ENCODE measurements at regions not wholly inside any gene's neighbourhood (a gene's known extent, or its start where the extent isn't known, plus 50 kb on each side); places are given as distances from the start of the nearest gene placed in this dataset.

DNA sequence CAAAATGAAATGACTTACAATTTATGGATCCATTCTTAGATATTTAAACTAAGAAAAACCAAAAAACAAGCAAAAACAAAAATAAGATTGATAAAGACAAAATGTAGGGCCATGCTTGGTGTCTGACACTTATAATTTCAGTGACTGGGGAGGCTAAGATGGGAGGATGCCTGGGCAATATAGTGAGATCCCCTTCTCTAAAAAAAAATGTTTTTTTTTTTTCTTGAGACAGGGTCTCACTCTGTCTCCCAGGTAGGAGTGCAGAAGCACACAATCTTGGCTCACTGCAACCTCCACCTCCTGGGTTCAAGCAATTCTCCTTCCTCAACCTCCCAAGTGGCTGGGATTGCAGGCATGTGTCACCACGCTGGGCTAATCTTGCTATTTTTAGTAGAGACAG is 92.4 kb downstream of the HFE start:
- Histone ChIP-seq H3K4me3 (no peak overlapping the region), H3K9me3 (no peaks in the 10 kb centered on the region), H3K4me1 (peaks cover 0 to 6% (median 2%) of the 10 kb centered on the region in 4 donors), H3K27ac (no peak overlapping the region), H3K36me3 (no peaks in the 10 kb centered on the region), H3K27me3 (no peaks in the 10 kb centered on the region)
- intact Hi-C loops (cut with DNase I; ENCODE audit: low total_unique reads) = no loop called here
- TF ChIP-seq, protein P1, sequence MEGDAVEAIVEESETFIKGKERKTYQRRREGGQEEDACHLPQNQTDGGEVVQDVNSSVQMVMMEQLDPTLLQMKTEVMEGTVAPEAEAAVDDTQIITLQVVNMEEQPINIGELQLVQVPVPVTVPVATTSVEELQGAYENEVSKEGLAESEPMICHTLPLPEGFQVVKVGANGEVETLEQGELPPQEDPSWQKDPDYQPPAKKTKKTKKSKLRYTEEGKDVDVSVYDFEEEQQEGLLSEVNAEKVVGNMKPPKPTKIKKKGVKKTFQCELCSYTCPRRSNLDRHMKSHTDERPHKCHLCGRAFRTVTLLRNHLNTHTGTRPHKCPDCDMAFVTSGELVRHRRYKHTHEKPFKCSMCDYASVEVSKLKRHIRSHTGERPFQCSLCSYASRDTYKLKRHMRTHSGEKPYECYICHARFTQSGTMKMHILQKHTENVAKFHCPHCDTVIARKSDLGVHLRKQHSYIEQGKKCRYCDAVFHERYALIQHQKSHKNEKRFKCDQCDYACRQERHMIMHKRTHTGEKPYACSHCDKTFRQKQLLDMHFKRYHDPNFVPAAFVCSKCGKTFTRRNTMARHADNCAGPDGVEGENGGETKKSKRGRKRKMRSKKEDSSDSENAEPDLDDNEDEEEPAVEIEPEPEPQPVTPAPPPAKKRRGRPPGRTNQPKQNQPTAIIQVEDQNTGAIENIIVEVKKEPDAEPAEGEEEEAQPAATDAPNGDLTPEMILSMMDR (IDR thresholded peaks at IDR 0.05) = no peak
- no peak for DNase-seq

DNA sequence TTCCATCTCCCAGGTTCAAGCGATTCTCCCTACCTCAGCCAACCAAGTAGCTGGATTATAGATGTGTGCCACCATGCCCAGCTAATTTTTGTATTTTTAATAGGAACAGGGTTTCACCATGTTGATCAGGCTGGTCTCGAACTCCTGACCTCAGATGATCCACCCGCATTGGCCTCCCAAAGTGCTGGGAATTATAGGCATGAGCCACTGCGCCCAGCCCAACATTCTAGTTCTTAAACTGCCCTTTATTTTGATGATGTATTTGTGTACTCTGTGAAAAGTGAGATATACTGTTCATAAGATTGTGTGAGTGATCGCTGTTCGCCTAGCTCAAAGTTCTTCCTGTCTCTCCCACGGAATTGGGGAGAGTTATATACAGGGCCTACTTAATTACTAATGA is 93.1 kb downstream of the HFE start:
- no peak for DNase-seq
- intact Hi-C loops (cut with DNase I; ENCODE audit: low total_unique reads) = no loop called here
- Histone ChIP-seq H3K36me3 (no peaks in the 10 kb centered on the region), H3K4me3 (no peak overlapping the region), H3K27ac (no peak overlapping the region), H3K27me3 (no peaks in the 10 kb centered on the region), H3K9me3 (no peaks in the 10 kb centered on the region), H3K4me1 (peaks cover 0 to 7% (median 2%) of the 10 kb centered on the region in 4 donors)
- TF ChIP-seq, protein P1 (IDR thresholded peaks at IDR 0.05) = no peak

- intact Hi-C loops (cut with DNase I; ENCODE audit: low total_unique reads) = no loop called here
- TF ChIP-seq, protein P1 (IDR thresholded peaks at IDR 0.05) = no peak
- Histone ChIP-seq H3K27ac (peak overlapping the region; percentile 71 to 80), H3K27me3 (no peaks in the 10 kb centered on the region), H3K4me1 (peaks cover 0 to 11% (median 2%) of the 10 kb centered on the region in 4 donors), H3K4me3 (peak overlapping the region; percentile 55 to 61), H3K9me3 (no peaks in the 10 kb centered on the region), H3K36me3 (no peaks in the 10 kb centered on the region)
- DNase-seq = no peak
Measured at GRCh38 chr6:26183237-26183580, 96.0 kb downstream of the HFE start.

GRCh38 chr6:26183581-26184366 is 96.5 kb downstream of the HFE start:
- Histone ChIP-seq H3K27me3 (no peaks in the 10 kb centered on the region), H3K4me1 (peaks cover 0 to 15% (median 2%) of the 10 kb centered on the region in 4 donors), H3K27ac (peak overlapping the region; percentile 71 to 80), H3K9me3 (no peaks in the 10 kb centered on the region), H3K4me3 (peak overlapping the region; percentile 55 to 61), H3K36me3 (no peaks in the 10 kb centered on the region)
- peak; percentile 59 to 82 for DNase-seq
- TF ChIP-seq, protein P1 (IDR thresholded peaks at IDR 0.05) = no peak
- intact Hi-C loops (cut with DNase I; ENCODE audit: low total_unique reads) = no loop called here

- TF ChIP-seq, protein P1 (IDR thresholded peaks at IDR 0.05) = no peak
- DNase-seq = no peak
- Histone ChIP-seq H3K36me3 (no peaks in the 10 kb centered on the region), H3K27me3 (no peaks in the 10 kb centered on the region), H3K27ac (peak overlapping the region; percentile 71 to 80), H3K9me3 (no peaks in the 10 kb centered on the region), H3K4me3 (peak overlapping the region; percentile 55 to 61), H3K4me1 (peaks cover 0 to 21% (median 2%) of the 10 kb centered on the region in 4 donors)
- intact Hi-C loops (cut with DNase I; ENCODE audit: low total_unique reads) = no loop called here
Measured at GRCh38 chr6:26184367-26184891, 97.2 kb downstream of the HFE start.

Measured in tibial artery (tissue), 4 donors.